IPS-18c (cell line): ENCODE measurements at regions not wholly inside any gene's neighbourhood (a gene's known extent, or its start where the extent isn't known, plus 50 kb on each side); places are given as distances from the start of the nearest gene placed in this dataset.
"Not testable (repeated sequence)": the region's sequence is repeated elsewhere in the genome, so short reads cannot be mapped to it uniquely, and the experiment has no call there.

ENCODE experiments used
- H3K4me3 ChIP-seq: 2 replicates; pipeline ENCODE4 v1.7.0; 2013; ENCODE audit warnings: low read depth, mild to moderate bottlenecking, low read length, moderate library complexity; ENCODE audit not compliant: insufficient read depth
- H3K9me3 ChIP-seq: one replicate; pipeline ENCODE4 v1.6.1; 2013; ENCODE audit warnings: mild to moderate bottlenecking, low read length, moderate library complexity; ENCODE audit not compliant: control insufficient read depth, insufficient read depth

DNA sequence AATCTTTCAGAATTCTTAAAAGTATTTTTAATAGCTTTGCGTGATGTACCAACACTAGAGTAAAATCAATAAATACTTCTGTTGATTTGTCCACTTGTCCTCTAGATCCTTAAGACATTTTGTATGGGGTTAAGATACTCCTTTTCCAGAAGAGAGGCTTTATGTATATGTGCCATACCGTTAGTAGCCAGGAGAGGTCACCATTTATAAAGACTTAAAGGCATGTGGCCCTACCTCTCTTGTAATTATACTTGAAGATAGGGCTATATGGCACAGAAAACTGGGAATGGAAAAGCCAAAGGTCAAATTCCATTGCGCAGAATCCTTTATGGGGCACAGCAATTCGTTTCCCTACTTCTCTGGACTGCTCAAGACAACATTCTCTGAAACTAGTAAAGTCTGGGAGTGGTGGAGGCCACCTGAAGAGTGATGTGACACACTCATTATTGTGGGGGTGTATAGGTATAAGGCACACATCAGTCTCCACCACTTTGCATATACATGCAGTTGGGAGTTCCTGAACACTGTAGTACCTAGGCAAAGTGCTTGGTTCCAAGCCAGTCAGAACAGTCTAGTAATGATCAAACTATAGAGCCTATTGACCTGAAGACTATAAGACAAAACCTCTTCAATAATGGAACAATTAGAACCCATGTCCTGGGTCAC, 140.1 kb upstream of the FBXL17 start:
- H3K9me3 ChIP-seq, result no peaks in the 10 kb centered on the region
- no peak overlapping the region for H3K4me3 ChIP-seq

DNA sequence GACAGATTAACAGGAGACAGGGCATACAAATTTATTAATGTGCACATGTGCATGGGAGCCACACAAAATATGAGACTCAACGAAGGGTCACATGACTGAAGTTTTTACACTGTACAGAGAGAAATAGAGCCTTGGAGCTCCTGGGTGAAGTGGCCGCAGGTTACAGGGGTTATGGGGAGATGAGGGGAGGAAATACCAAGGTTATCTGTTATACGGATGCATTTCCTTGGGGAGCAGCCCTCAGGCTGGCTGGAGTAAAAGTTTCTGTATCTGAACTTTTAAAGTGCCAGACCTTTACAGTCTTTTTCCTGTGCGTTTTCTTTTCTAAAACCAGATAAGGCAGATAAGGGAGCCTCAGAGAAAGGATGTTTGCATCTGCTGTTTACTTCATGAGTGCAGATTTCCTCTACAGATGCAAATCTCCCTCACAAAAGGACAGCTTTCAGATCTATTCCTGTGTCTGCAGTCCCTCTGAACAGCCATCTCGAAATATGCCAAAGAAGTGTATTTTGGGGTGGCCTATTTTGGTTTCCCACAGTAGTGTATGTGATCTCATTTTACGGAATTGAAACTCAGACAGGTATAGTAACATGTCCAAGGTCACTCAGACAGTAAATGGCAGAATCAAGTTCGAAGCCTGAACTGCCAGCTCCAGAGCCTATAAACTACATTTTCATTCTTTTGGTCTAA, 139.3 kb upstream of the FBXL17 start:
- no peaks in the 10 kb centered on the region for H3K9me3 ChIP-seq
- no peak overlapping the region for H3K4me3 ChIP-seq

DNA sequence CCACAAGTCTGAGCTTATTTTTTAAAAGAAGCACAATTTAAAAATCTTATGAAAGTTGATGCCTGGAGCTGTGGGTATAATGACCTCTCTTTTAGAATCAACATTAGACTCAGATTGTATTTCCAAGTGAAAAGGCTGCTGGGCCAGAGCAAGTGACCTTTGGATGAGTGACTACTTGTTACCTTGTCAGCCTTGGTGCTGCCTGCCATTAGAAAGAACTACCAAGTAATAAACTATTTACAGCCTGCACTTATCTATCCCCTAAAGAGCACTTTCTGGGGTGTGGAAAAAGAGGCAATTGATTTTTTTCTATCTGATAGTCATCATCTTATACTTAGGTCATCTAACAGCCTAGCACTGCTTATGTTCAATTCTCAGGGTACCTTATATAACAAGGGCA, 134.9 kb upstream of the FBXL17 start:
- Histone ChIP-seq H3K9me3 (no peaks in the 10 kb centered on the region), H3K4me3 (no peak overlapping the region)

DNA sequence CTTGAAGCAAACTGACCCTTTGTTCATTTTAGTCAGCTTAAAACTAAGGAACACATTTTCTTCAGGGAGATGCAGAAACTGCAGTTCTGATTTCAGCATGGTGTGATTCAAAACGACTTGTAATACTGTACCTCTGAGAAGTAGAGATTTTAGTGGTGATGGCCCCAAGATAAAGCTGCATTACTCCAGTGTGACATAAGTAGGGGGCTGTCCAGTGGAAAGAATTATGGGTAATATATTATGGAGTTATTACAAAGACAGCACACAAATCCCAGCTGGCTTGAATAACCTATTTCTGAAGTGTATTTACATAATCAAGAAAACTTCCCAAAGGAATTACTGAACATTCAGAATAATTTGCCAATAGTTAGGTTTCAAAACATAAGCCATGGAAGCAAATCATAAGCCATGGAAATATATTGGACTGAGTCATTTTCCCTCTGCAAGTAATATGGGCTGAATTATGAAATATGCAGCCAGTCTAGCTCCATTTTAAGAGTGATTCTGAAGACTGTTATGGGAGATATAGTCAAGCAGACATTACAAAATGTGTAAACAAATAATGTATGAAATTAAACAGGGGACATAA, 133.7 kb upstream of the FBXL17 start:
- H3K9me3 ChIP-seq, result no peaks in the 10 kb centered on the region
- no peak overlapping the region for H3K4me3 ChIP-seq

DNA sequence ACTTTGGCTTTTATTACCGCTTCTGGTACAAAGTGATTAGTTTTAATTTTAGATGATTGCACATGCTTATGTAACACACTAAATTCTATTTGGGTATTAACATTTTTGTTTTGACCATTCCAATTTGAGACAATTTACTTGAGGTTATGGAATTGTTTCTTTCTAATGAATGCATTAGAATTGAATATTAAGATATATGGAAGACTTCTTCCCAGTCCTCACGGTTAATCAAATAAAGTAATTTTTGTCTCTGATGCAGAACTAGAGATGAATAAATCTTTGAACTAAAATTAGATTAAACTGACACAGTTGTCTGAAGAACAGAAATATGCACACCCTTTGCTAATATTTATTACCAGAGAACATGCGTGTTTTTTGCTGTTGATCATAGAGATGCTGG, 127.1 kb upstream of the FBXL17 start:
- Histone ChIP-seq H3K4me3 (no peak overlapping the region), H3K9me3 (no peaks in the 10 kb centered on the region)

DNA sequence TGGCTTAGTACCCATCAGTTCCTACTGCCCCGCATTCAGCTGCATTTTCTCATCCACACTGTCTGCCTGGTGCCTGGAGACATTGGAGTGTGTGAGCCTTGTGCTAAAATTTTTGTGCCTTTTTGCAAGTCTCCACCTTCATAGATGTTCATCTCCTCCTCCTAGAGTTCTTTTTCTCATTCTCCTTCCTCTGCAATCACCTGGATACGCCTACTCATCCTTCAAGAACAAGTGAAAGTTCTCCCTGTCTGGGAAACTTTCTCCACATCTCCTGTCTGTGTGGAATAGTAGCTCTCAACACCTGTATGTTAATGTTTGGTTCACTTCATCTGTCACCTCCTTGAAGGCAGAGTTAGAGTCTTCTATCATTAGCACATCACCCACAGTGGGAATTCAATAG, 125.7 kb upstream of the FBXL17 start:
- H3K9me3 ChIP-seq, result no peaks in the 10 kb centered on the region
- no peak overlapping the region for H3K4me3 ChIP-seq

DNA sequence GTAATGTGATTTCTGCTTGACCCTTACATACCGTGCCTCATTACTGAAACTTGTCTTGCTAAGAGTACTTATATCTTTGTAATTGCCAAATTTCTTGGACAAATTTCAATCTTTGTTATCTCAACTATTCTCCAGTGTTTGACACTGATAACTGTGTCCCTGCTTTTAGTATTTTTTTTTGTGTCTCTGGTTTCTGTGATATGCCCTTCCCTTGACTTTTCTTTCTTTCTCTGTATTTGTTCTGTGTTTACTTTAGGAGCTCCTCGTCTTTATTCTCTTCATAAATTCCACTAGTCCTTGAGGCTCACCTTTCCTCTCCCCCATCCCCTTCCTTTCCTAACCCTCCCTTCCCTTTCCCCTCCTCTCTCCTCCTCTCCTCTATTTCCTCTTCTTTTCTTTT, 123.7 kb upstream of the FBXL17 start:
- Histone ChIP-seq H3K4me3 (no peak overlapping the region), H3K9me3 (no peaks in the 10 kb centered on the region)

DNA sequence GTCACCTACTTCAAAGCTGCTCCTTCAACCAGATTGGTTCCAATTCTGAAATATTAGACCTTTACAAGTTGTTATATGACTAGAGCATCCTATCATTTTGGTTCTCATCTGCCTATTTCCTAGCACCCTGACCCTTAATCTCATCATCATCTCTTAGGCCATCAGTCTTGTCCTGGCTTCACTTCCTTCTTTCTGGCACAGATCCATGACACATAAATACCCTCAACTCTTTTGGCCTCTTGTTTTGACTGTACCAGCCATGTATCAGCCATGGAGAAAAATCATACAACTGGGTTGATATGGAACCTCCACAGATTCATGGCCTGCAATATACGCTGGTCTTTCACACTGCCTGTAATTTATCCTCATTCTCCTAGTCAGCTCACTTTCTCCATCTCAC, 123.1 kb upstream of the FBXL17 start:
- Histone ChIP-seq H3K4me3 (no peak overlapping the region), H3K9me3 (no peaks in the 10 kb centered on the region)

DNA sequence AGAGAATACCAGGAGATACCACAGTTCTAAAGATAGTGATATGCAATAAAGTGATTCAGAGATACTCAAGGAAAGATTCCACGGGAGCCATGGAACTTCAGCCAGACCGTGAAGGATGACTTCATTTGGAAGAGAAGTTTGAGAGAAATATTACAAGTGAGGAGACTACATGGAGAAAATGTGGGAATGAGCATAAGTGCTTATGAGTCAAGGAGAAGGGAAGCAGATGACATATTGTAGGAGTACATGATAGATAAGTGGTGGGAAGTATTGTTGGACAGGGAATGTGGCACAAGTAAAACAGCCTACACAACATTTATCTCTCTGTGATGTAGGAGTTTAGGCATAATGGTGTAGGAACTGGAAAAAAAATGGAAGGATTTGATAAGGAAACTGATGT, 122.1 kb upstream of the FBXL17 start:
- Histone ChIP-seq H3K9me3 (no peaks in the 10 kb centered on the region), H3K4me3 (no peak overlapping the region)

DNA sequence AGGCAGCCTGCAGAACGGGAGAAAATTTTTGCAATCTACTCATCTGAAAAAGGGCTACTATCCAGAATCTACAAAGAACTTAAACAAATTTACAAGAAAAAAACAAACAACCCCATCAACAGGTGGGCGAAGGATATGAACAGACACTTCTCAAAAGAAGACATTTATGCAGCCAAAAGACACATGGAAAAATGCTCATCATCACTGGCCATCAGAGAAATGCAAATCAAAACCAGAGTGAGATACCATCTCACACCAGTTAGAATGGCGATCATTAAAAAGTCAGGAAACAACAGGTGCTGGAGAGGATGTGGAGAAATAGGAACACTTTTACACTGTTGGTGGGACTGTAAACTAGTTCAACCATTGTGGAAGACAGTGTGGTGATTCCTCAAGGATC, 113.7 kb upstream of the FBXL17 start:
- H3K4me3 ChIP-seq, H3K9me3 ChIP-seq: not testable (repeated sequence)

DNA sequence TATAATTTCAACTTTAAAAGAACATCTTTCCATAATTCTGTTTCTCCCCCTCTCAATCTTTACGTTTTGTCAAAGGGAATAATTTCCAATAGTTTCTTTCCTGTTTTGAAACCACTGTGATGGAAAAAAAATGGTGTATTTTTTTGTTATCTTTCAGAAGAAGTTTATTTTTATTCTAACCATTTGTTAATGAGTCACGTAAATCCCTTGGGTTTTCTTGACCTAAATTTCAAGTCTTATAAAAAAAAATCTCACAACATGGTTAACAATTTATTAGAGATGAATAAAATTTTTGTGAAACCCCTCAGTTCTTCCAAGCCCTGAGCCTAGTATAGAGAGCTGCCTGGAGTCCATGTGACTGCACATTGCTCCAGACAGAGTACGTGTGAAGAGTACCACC, 106.1 kb upstream of the FBXL17 start:
- Histone ChIP-seq H3K4me3 (no peak overlapping the region), H3K9me3 (no peaks in the 10 kb centered on the region)

DNA sequence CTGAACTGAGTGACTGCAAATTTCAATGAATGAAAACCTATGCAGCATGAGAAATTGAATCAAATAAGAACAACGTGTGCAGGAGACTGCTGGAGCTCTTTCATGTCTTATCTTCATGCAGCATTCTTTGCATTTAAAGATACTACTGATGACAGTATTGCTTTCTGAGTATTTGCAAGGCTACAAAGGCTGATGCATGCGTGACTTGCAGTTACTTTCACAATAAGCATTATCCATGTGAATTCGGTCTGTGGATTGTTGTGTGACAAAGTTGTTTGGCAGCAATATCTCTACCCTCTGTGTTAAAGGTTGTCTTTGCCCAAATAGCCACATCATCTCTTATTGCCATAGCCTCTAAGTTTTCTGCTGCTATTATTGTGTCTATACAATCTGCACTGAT, 102.1 kb upstream of the FBXL17 start:
- no peaks in the 10 kb centered on the region for H3K9me3 ChIP-seq
- no peak overlapping the region for H3K4me3 ChIP-seq

DNA sequence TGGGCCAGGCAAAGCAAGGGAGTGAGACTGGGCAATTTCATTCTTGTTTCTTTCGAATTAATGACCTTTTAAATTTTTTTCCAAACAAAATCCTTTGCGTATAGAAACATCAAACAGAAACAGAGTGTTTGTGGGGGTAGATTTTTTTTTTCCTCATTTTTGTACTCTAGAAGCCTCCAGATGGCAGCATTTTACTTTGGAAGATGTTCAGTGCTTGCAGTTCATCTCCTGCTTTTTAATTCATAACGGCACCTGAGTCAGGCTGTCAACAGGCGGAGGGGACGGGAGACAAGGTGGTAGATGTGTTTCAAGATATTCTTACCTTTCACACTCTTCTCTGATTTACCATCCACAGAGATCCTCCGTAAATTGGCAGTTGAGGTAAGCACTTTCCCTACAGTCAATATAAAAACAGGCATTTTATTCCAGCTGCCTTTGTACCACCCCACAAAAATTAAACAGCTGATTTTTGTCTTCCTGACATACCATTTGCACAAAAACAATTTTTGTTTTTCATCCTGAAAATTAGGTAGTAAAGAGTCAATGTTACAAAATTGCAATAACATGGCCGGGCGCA, 99.5 kb upstream of the FBXL17 start:
- Histone ChIP-seq H3K4me3 (no peak overlapping the region), H3K9me3 (no peaks in the 10 kb centered on the region)

DNA sequence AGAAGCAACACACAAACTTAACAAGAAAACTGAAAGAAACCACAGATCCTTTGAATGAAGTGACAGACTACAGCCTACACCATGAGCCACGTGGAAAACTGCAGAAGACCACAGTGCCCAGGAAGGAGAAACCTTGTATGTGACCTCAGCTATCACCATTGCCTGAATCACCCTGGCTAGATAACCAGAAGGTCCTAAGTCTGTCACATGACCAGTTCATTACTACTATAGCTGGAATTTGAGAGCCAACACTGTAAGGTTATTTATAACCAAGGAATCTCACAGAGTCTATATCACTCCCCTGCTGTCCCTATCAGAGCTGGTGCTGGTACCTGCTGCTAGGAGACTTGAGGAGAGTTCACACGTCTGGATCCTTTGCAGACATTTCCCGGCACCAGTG, 90.3 kb upstream of the FBXL17 start:
- H3K9me3 ChIP-seq, result no peaks in the 10 kb centered on the region
- H3K4me3 ChIP-seq, result no peak overlapping the region

DNA sequence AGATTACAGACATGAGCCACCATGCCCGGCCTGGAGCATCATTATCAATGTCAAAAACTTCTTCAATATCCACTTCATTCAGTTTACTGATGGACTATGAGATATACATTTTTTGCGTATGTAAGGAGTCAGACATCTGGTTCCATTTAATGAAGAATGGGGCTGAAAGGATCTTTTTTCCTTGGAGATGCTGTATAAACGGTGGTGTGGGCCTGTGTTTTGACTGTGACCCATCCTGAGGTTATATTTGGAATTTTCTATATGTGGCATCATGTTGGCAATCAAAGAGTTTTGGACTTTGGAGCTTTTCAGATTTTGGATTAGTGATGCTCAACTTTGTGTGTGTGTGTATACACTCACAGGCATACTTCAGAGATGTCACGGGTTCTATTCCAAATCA, 85.7 kb upstream of the FBXL17 start:
- Histone ChIP-seq H3K9me3 (no peaks in the 10 kb centered on the region), H3K4me3 (no peak overlapping the region)

DNA sequence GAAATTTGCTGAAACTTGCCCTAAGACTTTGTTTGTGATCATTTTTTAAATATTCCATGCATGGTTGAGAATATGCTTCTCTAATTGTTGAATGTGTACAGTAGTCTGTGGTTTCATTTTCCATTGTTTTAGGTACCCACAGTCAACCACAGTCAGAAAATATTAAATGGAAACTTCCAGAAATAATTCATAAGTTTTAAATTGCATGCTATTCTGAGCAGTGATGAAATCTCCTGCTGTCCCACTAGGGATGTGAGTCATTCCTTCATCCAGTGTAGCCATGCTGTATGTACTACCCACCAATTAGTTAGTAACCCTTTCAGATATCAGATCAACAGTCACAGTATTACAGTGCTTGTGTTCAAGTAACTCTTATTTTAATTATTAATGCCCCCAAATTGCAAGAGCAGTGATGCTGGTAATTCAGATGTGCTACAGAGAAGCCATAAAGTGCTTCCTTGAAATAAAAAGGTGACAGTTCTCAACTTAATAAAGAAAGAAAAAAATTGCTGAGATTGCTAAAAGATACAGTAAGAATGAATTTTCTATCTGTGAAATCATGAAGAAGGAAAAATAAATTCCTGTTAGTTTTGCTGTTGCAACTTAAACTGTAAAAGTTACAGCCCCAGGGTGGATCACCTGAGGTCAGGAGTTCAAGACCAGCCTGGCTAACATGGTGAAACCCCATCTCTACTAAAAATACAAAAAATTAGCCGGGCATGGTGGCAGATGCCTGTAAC, 79.9 kb upstream of the FBXL17 start:
- no peaks in the 10 kb centered on the region for H3K9me3 ChIP-seq
- no peak overlapping the region for H3K4me3 ChIP-seq

DNA sequence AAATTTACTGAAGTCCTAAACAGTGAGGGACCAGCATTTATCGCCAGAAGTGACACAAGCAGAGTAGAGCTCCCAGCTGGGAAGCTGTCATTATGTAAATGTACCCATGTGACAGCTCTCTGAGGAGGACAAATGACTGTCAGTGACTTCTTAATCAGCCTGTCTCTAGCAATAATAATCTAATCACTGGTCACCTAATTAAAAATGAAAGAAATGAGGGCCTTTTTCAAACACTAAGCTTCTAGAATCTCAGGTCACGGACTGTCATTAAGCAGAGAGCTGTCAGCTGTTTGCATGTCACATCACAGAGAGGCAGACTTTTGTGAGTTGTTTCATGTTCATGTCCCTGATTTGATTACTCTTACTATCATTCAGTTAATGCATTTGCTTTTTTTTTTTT, 77.9 kb upstream of the FBXL17 start:
- Histone ChIP-seq H3K9me3 (no peaks in the 10 kb centered on the region), H3K4me3 (no peak overlapping the region)

DNA sequence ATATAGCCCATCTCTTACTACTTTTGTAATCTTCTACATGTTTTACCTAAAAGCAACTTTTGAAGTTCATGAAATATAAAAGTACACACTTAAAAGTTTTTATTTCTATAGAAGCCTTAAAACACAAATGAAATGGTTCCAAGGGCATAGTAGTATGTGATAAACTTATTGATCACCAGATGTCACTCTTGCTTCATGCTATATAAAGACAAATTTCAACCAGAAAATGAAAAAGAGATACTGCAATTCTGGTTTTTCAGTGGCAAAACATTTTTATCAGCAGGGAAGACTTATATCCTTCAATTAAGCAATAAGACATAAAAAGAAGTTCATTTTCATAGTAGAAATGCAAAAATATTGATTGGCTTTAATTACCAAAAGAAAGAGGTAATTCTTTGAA, 69.4 kb upstream of the FBXL17 start:
- Histone ChIP-seq H3K4me3 (no peak overlapping the region), H3K9me3 (peaks cover 3% of the 10 kb centered on the region)
